Activated CD8-positive, alpha-beta memory T cell treated with anti-CD3 and anti-CD28 coated beads for 48 hours (primary cell): ENCODE measurements at regions not wholly inside any gene's neighbourhood (a gene's known extent, or its start where the extent isn't known, plus 50 kb on each side); places are given as distances from the start of the nearest gene placed in this dataset.
"Not testable (repeated sequence)": the region's sequence is repeated elsewhere in the genome, so short reads cannot be mapped to it uniquely, and the experiment has no call there.

Source experiments
- DNase-seq, 3 experiments: peaks; one replicate each; pipeline ENCODE4 v3.0.0-alpha.2; 2020; ENCODE audit warnings: low read depth in 2 of 3, low spot score in 2 of 3

GRCh38 chr3:104429727-104430126, 937.0 kb upstream of the ALCAM start:
- DNase-seq: no peak

- no peak for DNase-seq
These were observed 930.2 kb upstream of the ALCAM start for GRCh38 chr3:104436506-104436905.

- no peak for DNase-seq
These were observed 929.5 kb upstream of the ALCAM start for GRCh38 chr3:104437131-104437750.

GRCh38 chr3:104437891-104438290, 928.8 kb upstream of the ALCAM start:
- DNase-seq: no peak

- DNase-seq: no peak
These were observed 928.0 kb upstream of the ALCAM start for GRCh38 chr3:104438706-104439105.

GRCh38 chr3:104445252-104445919, 921.3 kb upstream of the ALCAM start:
- not testable (repeated sequence) for DNase-seq

- DNase-seq: no peak
These were observed 919.0 kb upstream of the ALCAM start for GRCh38 chr3:104447681-104448080.

- DNase-seq: no peak
These were observed 914.0 kb upstream of the ALCAM start for GRCh38 chr3:104452697-104453096.

- DNase-seq: no peak
These were observed 908.1 kb upstream of the ALCAM start for GRCh38 chr3:104458657-104459056.

- no peak for DNase-seq
These were observed 906.0 kb upstream of the ALCAM start for GRCh38 chr3:104460477-104461406.

GRCh38 chr3:104461431-104461830, 905.3 kb upstream of the ALCAM start:
- DNase-seq: no peak

GRCh38 chr3:104472221-104472620, 894.5 kb upstream of the ALCAM start:
- DNase-seq: no peak

GRCh38 chr3:104474011-104474410, 892.7 kb upstream of the ALCAM start:
- DNase-seq: no peak

GRCh38 chr3:104503022-104503421, 863.7 kb upstream of the ALCAM start:
- DNase-seq: no peak

- no peak for DNase-seq
These were observed 856.4 kb upstream of the ALCAM start for GRCh38 chr3:104510131-104510849.

- DNase-seq: no peak
These were observed 852.3 kb upstream of the ALCAM start for GRCh38 chr3:104514371-104514770.

- no peak for DNase-seq
These were observed 851.9 kb upstream of the ALCAM start for GRCh38 chr3:104514776-104515175.

- DNase-seq: no peak
These were observed 847.6 kb upstream of the ALCAM start for GRCh38 chr3:104519068-104519467.

GRCh38 chr3:104519468-104520227, 847.1 kb upstream of the ALCAM start:
- no peak for DNase-seq

GRCh38 chr3:104520228-104520655, 846.5 kb upstream of the ALCAM start:
- no peak for DNase-seq
